Endodermal cell (in vitro differentiated cells): ENCODE measurements at regions not wholly inside any gene's neighbourhood (a gene's known extent, or its start where the extent isn't known, plus 50 kb on each side); places are given as distances from the start of the nearest gene placed in this dataset.

ENCODE experiments used
- DNase-seq: peaks from one replicate; pipeline ENCODE4 v3.0.0-alpha.2; 2017
- H3K27ac ChIP-seq: 2 replicates; pipeline ENCODE4 v1.5.1; 2013; ENCODE audit warnings: mild to moderate bottlenecking, low read depth, low read length, moderate library complexity
- H3K27me3 ChIP-seq: 2 replicates; pipeline ENCODE4 v1.6.1; 2013; ENCODE audit warnings: mild to moderate bottlenecking, low read length, moderate library complexity; ENCODE audit not compliant: insufficient read depth, control insufficient read depth, poor library complexity, severe bottlenecking
- H3K36me3 ChIP-seq: 2 replicates; pipeline ENCODE4 v1.7.0; 2013; ENCODE audit warnings: mild to moderate bottlenecking, low read length, moderate library complexity; ENCODE audit not compliant: control insufficient read depth, insufficient read depth
- H3K4me1 ChIP-seq: one replicate; pipeline ENCODE4 v1.7.0; 2013; ENCODE audit warnings: low read length; ENCODE audit not compliant: control insufficient read depth, insufficient read depth
- H3K4me3 ChIP-seq: 2 replicates; pipeline ENCODE4 v1.5.1; 2013; ENCODE audit warnings: mild to moderate bottlenecking, low read length, moderate library complexity
- H3K9ac ChIP-seq: 2 replicates; pipeline ENCODE4 v1.6.1; 2013; ENCODE audit warnings: mild to moderate bottlenecking, low read length, moderate library complexity; ENCODE audit not compliant: poor library complexity, severe bottlenecking; ENCODE audit errors: extremely low read depth
- H3K9me3 ChIP-seq: 2 replicates; pipeline ENCODE4 v1.6.1; 2013; ENCODE audit warnings: mild to moderate bottlenecking, low read length, moderate library complexity; ENCODE audit not compliant: control insufficient read depth
- H3K27ac Mint-ChIP-seq: 2 replicates; pipeline ENCODE4 v1.8.0; 2020; ENCODE audit warnings: mixed read lengths
- H3K27me3 Mint-ChIP-seq: 2 replicates; pipeline ENCODE4 v1.8.0; 2021; ENCODE audit warnings: mild to moderate bottlenecking, mixed read lengths; ENCODE audit not compliant: insufficient read depth
- H3K36me3 Mint-ChIP-seq: 2 replicates; pipeline ENCODE4 v1.8.0; 2020; ENCODE audit warnings: low read depth, mixed read lengths
- H3K4me1 Mint-ChIP-seq: 2 replicates; pipeline ENCODE4 v1.8.0; 2020; ENCODE audit warnings: mixed read lengths
- H3K4me3 Mint-ChIP-seq: 2 replicates; pipeline ENCODE4 v1.8.0; 2020; ENCODE audit warnings: mild to moderate bottlenecking, moderate library complexity, mixed read lengths
- H3K9me3 Mint-ChIP-seq: 2 replicates; pipeline ENCODE4 v1.8.0; 2020; ENCODE audit warnings: mild to moderate bottlenecking, mixed read lengths
- CTCF ChIP-seq: fragments of 200-600 bp; sonication (generic); conservative IDR thresholded peaks from 2 replicates; pipeline ENCODE4 v1.5.0; 2021; ENCODE audit warnings: antibody characterized with exemption, mild to moderate bottlenecking
- WGBS, 2 experiments: methylation state at CpG; one replicate each; pipeline versions ENCODE4 v1.1.5 to v1.1.7; 2013; ENCODE audit warnings: missing lambda C conversion rate in 2 of 2, mixed read lengths in 1 of 2; ENCODE audit not compliant: insufficient coverage in 1 of 2, insufficient read length in 1 of 2; 5-methylcytosine and 5-hydroxymethylcytosine counted together

- Mint-ChIP-seq H3K4me1 (no peaks in the 10 kb centered on the region), H3K27ac (no peak overlapping the region), H3K36me3 (no peaks in the 10 kb centered on the region), H3K9me3 (no peaks in the 10 kb centered on the region), H3K27me3 (no peaks in the 10 kb centered on the region), H3K4me3 (no peak overlapping the region)
- H3K4me1 ChIP-seq = no peaks in the 10 kb centered on the region
- H3K27ac ChIP-seq = no peak overlapping the region
- no peak overlapping the region for H3K4me3 ChIP-seq
- DNase-seq = no peak
- H3K9me3 ChIP-seq = no peaks in the 10 kb centered on the region
- no peaks in the 10 kb centered on the region for H3K36me3 ChIP-seq
- 60 to 98% methylated on average over 1 to 4 of the region's 4 CpGs for WGBS, 2 experiments
- no peak for TF ChIP-seq CTCF
- H3K9ac ChIP-seq = no peak overlapping the region
- H3K27me3 ChIP-seq = no peaks in the 10 kb centered on the region
Measured at GRCh38 chr11:26105762-26106423, 226.0 kb upstream of the ANO3 start.

GRCh38 chr11:26106726-26107125 lies 225.2 kb upstream of the ANO3 start:
- H3K27ac ChIP-seq = no peak overlapping the region
- WGBS, 2 experiments = 38 to 67% methylated on average over 1 of the region's 1 CpG
- Mint-ChIP-seq H3K9me3 (no peaks in the 10 kb centered on the region), H3K4me1 (no peaks in the 10 kb centered on the region), H3K27ac (no peak overlapping the region), H3K4me3 (no peak overlapping the region), H3K27me3 (no peaks in the 10 kb centered on the region), H3K36me3 (no peaks in the 10 kb centered on the region)
- H3K4me3 ChIP-seq = no peak overlapping the region
- H3K9ac ChIP-seq = no peak overlapping the region
- H3K27me3 ChIP-seq = no peaks in the 10 kb centered on the region
- no peaks in the 10 kb centered on the region for H3K36me3 ChIP-seq
- no peaks in the 10 kb centered on the region for H3K9me3 ChIP-seq
- H3K4me1 ChIP-seq = no peaks in the 10 kb centered on the region
- TF ChIP-seq CTCF = no peak
- no peak for DNase-seq

- no peak for DNase-seq
- no peaks in the 10 kb centered on the region for H3K4me1 ChIP-seq
- no peak overlapping the region for H3K9ac ChIP-seq
- no peaks in the 10 kb centered on the region for H3K27me3 ChIP-seq
- WGBS, 2 experiments = 75 to 92% methylated on average over 1 to 2 of the region's 2 CpGs
- peaks cover 5% of the 10 kb centered on the region for H3K9me3 ChIP-seq
- no peaks in the 10 kb centered on the region for H3K4me1 Mint-ChIP-seq
- H3K36me3 Mint-ChIP-seq = no peaks in the 10 kb centered on the region
- no peaks in the 10 kb centered on the region for H3K27me3 Mint-ChIP-seq
- no peak overlapping the region for H3K27ac ChIP-seq
- no peaks in the 10 kb centered on the region for H3K36me3 ChIP-seq
- TF ChIP-seq CTCF = no peak
- no peak overlapping the region for H3K4me3 Mint-ChIP-seq
- H3K9me3 Mint-ChIP-seq = peaks cover 18% of the 10 kb centered on the region
- no peak overlapping the region for H3K27ac Mint-ChIP-seq
- H3K4me3 ChIP-seq = no peak overlapping the region
Measured at GRCh38 chr11:26109658-26110368, 222.1 kb upstream of the ANO3 start.
